Activated T-helper 17 cell treated with anti-CD3 and anti-CD28 coated beads, Interleukin-2, amount 50 U/mL, for 72 hours (primary cell): ENCODE measurements at regions not wholly inside any gene's neighbourhood (a gene's known extent, or its start where the extent isn't known, plus 50 kb on each side); places are given as distances from the start of the nearest gene placed in this dataset.

Source experiments
- ATAC-seq: fragments of 150-1000 bp; cut with Tn5 transposase; replicated peaks from 2 replicates; pipeline ENCODE4 v1.10.0; 2021; ENCODE audit warnings: mild to moderate bottlenecking, moderate library complexity
- H3K27ac Mint-ChIP-seq: one replicate; pipeline ENCODE4 v1.8.0; 2022; ENCODE audit warnings: mixed read lengths
- H3K27me3 Mint-ChIP-seq: one replicate; pipeline ENCODE4 v1.8.0; 2022; ENCODE audit warnings: mixed read lengths
- H3K36me3 Mint-ChIP-seq: one replicate; pipeline ENCODE4 v1.8.0; 2022; ENCODE audit warnings: low read depth, mild to moderate bottlenecking, mixed read lengths
- H3K4me1 Mint-ChIP-seq: one replicate; pipeline ENCODE4 v1.8.0; 2022; ENCODE audit warnings: mixed read lengths
- H3K4me3 Mint-ChIP-seq: one replicate; pipeline ENCODE4 v1.8.0; 2022; ENCODE audit warnings: mild to moderate bottlenecking, mixed read lengths
- H3K9me3 Mint-ChIP-seq: one replicate; pipeline ENCODE4 v1.8.0; 2022; ENCODE audit warnings: mixed read lengths

DNA sequence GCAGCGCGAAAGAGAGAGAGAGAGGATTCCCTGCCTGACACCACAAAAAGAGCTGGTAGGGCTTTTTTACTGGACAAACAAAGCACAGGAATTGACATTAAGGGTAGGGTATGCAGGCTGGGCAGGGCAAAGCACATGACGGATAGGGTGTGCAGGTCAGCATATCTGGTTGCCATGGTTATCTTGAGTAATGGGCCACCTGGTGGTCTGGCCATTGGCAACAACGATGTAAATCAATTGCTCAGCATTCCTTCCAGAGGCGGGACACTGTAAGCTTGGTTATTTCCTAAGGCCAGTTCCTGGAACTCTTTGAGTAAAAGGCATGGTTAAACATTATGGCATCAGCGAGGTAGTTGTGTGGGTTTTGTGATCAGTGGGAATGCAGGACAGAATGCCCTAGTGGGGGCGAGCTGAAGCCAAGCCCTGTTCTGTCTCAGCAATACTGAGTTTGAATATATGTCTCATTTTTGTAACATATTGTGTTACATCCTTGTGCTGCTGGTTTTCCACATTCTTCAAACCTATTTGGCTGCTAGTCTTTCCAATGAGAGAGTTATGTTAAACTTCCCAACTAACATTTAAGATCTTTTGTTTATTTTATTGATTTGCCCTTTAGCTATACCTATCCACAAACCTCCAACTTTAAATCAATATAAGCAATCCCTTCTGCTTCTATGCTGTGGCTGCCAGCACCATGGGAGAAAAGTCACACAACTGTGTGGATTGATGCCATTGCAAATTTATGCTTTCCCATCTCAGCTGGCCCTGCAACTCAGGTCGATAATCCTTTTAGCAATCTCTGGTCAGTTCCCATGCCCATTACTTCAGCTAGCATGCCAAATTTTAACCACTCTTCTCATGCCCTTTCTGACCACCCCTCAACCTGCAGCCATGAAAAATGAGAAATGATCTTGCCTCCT, 396.7 kb upstream of the PDE3A start:
- Mint-ChIP-seq H3K4me1 (no peaks in the 10 kb centered on the region), H3K27ac (no peak overlapping the region), H3K9me3 (no peaks in the 10 kb centered on the region), H3K36me3 (no peaks in the 10 kb centered on the region), H3K27me3 (peaks cover 8% of the 10 kb centered on the region), H3K4me3 (no peak overlapping the region)
- ATAC-seq = no peak

DNA sequence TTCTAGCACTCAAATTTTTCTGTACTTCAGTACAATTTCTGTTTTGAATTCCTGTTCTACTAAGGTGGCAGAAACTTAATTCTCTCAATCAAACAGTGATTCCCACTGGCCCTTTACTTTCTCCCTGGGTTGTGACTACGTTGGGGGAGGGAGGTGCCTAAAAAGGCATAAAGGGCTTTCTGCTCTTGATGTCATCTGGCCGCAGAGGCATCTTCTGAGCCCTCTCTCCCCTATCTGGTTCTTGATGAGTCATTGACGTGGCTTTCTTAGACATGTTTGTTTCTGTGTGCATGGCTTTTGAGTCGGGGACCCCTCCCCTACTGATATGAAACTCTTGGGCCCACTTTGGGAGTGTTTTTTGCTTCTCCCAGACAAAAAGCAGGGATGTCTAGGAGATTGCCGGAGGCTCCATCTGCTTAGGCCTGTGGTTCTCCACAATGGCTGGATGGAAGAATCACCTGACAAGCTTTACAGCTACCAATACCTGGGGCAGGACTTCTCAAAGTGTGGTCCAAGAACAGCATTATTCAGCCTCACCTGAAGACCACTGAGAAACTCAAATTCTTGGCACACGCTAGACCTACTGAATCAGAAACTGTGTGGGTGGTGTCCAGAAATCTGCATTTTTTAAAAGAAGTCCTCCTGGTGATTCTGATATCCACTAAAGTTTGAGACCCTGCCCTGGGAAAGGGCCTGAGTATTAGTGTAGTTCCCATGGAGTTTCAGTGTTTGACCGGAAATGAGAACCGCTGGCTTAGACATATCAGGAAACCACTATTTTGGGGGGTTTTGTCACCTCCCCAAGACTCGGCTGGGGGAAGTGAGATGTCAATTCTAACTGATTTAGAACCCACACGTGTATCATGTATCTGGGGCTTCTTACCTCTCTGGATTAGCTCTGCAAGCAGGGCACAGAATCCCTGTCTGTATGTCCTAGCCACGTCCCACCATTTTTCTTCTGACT, 395.7 kb upstream of the PDE3A start:
- Mint-ChIP-seq H3K27me3 (peaks cover 8% of the 10 kb centered on the region), H3K36me3 (no peaks in the 10 kb centered on the region), H3K4me1 (no peaks in the 10 kb centered on the region), H3K4me3 (no peak overlapping the region), H3K27ac (peak overlapping the region; percentile 47), H3K9me3 (no peaks in the 10 kb centered on the region)
- peak; percentile 78 for ATAC-seq

DNA sequence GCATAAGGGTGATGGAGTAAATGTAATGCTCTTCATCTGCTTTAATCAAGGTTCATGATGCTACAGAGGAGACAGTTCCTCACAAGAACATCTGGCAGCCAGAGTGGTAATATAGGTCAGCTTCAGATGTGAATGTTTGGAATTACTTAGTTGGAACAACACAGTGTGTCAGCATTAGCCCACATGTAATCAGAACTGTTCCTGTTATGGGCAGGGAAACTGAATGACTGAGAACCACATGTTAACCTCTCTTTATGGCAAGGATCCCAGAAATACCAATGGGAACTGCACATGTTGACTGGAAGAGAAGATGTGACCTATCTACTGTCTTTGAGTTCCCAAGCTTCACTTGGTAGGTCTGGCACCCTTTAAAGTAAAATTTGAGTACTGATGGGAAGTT, 390.1 kb upstream of the PDE3A start:
- Mint-ChIP-seq H3K9me3 (no peaks in the 10 kb centered on the region), H3K4me1 (no peaks in the 10 kb centered on the region), H3K27me3 (peaks cover 8% of the 10 kb centered on the region), H3K36me3 (no peaks in the 10 kb centered on the region), H3K27ac (no peak overlapping the region), H3K4me3 (no peak overlapping the region)
- no peak for ATAC-seq

DNA sequence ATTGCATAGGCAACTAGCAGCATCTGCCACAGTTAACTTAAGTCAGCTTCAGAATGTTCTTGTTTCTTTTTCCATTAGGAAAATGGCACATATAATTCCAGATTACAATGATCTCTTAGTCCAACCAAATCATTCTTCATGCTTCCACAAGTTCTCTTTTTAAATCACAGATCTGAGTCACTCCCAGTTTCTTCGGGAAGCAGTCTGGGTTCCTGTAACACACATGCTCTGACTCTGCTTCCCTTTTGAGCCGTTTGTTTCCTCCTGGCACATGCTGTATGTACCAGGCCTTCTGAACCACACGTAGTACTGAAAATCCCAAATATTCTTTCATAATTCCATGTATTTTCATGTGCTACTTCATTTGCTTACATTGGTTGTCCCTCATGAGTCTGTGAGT, 388.8 kb upstream of the PDE3A start:
- Mint-ChIP-seq H3K4me1 (no peaks in the 10 kb centered on the region), H3K9me3 (no peaks in the 10 kb centered on the region), H3K27me3 (peaks cover 4% of the 10 kb centered on the region), H3K4me3 (no peak overlapping the region), H3K36me3 (no peaks in the 10 kb centered on the region), H3K27ac (no peak overlapping the region)
- no peak for ATAC-seq

DNA sequence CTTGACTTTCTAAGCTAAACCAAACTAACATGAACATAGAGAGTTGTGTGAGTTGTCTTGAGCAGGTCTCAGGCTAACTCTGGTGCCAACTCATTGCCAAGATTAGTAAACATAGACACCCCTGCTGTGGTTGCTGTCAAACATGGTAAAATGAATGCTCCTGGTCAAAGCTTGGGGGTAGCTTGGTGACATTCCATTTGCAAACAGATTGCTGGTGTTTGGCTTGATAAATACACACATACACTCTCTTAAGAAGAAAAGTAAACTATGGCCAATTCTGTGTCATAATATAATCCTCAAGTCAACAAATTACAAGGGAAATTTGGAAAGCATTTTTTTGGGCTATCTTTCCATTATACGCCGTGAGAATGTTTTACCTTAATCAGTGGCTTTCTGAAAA, 386.4 kb upstream of the PDE3A start:
- Mint-ChIP-seq H3K27ac (no peak overlapping the region), H3K9me3 (no peaks in the 10 kb centered on the region), H3K4me3 (no peak overlapping the region), H3K27me3 (no peaks in the 10 kb centered on the region), H3K4me1 (no peaks in the 10 kb centered on the region), H3K36me3 (no peaks in the 10 kb centered on the region)
- no peak for ATAC-seq

DNA sequence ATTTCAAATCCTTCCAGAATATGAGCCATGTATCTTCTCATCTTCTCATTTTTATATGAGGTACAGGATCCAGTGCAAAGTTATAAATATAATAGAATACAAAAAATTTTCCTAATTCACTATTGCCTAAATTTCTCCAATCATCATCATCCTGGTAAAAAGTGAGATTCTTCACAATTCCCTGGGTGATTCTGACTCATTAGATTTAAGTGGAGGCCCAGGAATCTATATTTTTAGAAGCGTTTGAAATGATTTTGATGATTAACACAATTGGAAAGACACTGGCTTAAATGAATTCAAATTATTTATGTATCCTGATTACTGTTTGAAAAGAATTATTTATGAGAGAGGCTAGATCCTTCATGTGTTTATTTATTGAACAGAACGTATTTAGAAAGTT, 380.3 kb upstream of the PDE3A start:
- no peaks in the 10 kb centered on the region for H3K36me3 Mint-ChIP-seq
- ATAC-seq = no peak
- no peak overlapping the region for H3K27ac Mint-ChIP-seq
- peaks cover 4% of the 10 kb centered on the region for H3K27me3 Mint-ChIP-seq
- H3K4me1 Mint-ChIP-seq = no peaks in the 10 kb centered on the region
- no peaks in the 10 kb centered on the region for H3K9me3 Mint-ChIP-seq
- H3K4me3 Mint-ChIP-seq = no peak overlapping the region

DNA sequence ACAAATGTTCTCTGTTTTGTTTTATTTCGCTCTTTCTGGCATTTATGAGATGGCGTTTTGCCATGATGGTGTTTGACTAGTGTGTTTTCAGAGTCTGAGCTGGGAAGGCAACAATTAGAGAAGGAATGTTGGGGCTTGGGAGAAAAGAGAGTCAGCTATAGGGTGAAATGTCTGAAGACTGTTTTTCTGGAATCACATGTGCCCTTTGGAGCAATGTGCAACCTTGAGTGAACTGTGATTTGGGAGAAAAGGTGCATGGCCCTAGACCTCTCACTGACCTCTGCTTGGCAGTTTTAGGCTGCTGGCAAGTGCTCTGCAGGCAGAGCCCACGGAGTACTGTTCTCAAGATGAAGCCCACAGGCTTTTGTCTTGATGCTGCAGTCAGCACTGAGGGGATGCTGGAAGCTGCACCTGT, 379.9 kb upstream of the PDE3A start:
- Mint-ChIP-seq H3K9me3 (no peaks in the 10 kb centered on the region), H3K36me3 (no peaks in the 10 kb centered on the region), H3K27ac (no peak overlapping the region), H3K4me1 (no peaks in the 10 kb centered on the region), H3K4me3 (no peak overlapping the region), H3K27me3 (peaks cover 4% of the 10 kb centered on the region)
- ATAC-seq = no peak

DNA sequence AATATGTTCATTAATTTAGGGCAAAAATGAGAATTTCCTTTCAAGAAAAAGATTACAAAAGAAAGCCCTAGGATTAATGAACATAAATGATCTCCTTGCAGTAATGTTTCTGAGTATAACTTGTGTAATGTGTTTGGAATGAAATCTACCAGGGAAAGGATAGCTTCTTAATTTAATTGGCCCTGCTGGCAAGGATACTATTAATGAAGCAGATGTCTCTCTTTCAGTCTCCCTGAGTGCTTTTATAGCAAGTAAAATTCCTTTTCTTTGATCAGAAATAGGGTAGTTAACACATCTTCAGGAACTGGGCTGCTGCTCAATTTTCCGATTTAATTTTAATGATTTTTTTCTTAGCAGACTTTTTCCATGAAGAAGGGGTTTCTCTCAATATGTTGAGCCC, 379.4 kb upstream of the PDE3A start:
- H3K27ac Mint-ChIP-seq = no peak overlapping the region
- H3K9me3 Mint-ChIP-seq = no peaks in the 10 kb centered on the region
- H3K27me3 Mint-ChIP-seq = peaks cover 4% of the 10 kb centered on the region
- ATAC-seq = no peak
- no peaks in the 10 kb centered on the region for H3K4me1 Mint-ChIP-seq
- H3K36me3 Mint-ChIP-seq = no peaks in the 10 kb centered on the region
- no peak overlapping the region for H3K4me3 Mint-ChIP-seq

DNA sequence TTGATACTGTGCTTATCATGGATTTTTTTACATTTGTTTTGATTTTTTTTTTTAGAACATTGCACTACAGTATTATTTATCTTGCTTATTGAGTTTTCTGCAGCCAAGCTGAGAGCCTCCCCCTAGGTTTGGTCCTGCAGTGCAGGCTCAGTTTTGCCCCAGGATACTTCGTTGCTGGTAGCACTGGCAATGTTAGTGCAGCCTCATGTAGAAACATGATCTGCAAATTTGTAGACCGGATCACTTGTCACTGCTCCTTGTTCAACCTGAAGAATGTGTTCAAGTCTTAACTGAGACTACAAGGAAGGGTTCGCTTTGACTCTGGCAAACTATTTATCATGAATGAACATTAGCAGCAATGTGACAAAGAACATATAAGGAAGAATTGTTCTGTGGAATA, 377.2 kb upstream of the PDE3A start:
- Mint-ChIP-seq H3K4me3 (no peak overlapping the region), H3K9me3 (no peaks in the 10 kb centered on the region), H3K27me3 (peaks cover 4% of the 10 kb centered on the region), H3K36me3 (no peaks in the 10 kb centered on the region), H3K27ac (no peak overlapping the region), H3K4me1 (no peaks in the 10 kb centered on the region)
- ATAC-seq = no peak

DNA sequence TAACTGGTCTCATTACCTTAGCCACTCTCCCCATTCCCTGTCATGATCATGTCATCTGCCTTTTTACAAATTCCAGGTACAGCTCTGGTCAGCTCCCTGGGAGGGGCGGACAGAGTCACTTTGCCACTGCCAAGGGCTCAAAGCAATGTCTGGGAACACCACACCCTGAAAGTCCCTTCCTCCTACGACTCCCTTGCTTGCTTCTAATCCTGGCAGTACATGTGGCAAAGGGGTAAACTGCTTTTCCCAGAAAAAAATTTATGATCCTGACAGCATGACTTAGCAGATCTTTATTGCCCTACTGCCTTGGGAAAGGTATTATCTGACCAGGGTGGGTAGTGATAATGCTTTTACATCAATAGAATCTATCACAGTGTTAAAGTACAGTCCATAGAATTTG, 376.0 kb upstream of the PDE3A start:
- H3K4me1 Mint-ChIP-seq = no peaks in the 10 kb centered on the region
- no peak for ATAC-seq
- no peak overlapping the region for H3K27ac Mint-ChIP-seq
- H3K27me3 Mint-ChIP-seq = peaks cover 4% of the 10 kb centered on the region
- H3K9me3 Mint-ChIP-seq = no peaks in the 10 kb centered on the region
- H3K36me3 Mint-ChIP-seq = no peaks in the 10 kb centered on the region
- H3K4me3 Mint-ChIP-seq = no peak overlapping the region

DNA sequence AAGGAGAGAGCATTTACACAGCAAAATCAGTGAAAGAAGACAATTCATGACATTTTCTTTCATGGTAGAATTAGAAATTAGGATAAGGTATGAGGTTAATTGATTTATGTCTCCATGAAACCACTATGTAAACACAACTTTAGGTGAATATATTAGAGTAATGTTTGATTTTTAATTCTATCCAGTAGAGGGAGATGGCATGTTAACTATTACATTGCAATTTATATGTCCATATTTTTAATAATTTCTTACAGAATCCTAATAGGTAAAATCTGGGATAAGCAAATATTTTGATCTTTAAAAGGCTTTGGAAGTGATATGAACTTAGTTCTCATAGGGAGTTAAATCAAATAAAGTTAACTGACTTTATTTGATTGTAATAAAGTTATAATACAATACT, 373.4 kb upstream of the PDE3A start:
- Mint-ChIP-seq H3K36me3 (no peaks in the 10 kb centered on the region), H3K27ac (no peak overlapping the region), H3K27me3 (no peaks in the 10 kb centered on the region)

DNA sequence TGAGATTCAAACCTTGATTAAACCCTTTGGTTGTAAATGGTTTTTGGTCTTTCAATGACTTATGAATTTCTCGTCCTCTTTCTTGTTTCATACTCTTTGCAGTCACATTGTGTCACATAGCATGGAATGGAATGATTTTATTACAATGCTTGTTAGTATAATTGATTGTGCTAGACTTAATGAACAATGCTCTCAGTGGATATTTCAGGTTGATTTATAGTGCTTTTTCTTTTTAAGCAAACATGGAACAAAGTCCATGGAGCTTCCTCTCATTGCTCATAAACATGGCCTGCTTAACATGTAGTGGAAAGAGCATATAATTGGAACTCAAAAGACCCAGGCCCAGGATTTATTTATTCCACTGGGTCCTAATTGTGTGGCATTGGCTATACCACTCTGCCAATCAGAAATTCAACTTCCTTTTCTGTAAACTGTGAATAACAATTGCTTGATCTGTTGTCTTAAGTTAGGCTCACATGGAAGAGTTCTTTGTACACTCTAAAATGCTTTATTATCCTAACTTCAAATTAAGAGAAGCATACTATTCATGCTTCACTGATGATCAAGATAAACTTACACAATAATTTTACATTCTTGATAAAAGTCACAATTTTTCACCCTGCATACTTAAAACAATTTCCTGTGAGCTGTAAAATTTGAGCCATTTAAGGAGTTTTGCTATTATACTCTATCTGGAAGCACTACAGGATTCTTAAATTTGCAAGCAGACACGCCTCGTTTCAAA, 370.5 kb upstream of the PDE3A start:
- H3K4me1 Mint-ChIP-seq = no peaks in the 10 kb centered on the region
- no peaks in the 10 kb centered on the region for H3K36me3 Mint-ChIP-seq
- H3K9me3 Mint-ChIP-seq = no peaks in the 10 kb centered on the region
- H3K4me3 Mint-ChIP-seq = no peak overlapping the region
- H3K27me3 Mint-ChIP-seq = no peaks in the 10 kb centered on the region
- no peak overlapping the region for H3K27ac Mint-ChIP-seq
- no peak for ATAC-seq

More for the DNA sequence above, 373.4 kb upstream of the PDE3A start:
- Mint-ChIP-seq H3K4me1 (no peaks in the 10 kb centered on the region), H3K4me3 (no peak overlapping the region), H3K9me3 (no peaks in the 10 kb centered on the region)
- no peak for ATAC-seq

DNA sequence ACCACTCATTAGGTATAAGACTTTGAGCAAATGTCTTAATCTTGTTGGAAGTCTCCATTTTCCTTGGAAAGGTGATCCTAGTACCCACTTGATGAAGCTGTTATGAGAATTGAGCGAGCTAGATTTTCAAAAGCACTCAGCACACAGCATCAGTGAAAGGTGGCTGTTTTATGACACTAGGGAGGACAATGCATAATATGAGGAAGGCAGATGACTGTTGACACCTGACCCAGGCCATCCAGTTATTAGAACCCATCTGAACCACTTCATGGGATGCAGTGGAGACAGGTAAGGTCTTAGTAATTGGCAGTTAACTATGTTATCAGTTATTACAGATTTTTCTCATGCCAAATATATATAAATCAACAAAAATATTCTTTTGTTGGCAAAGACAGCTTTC, 369.9 kb upstream of the PDE3A start:
- ATAC-seq = no peak
- no peaks in the 10 kb centered on the region for H3K27me3 Mint-ChIP-seq

More for the DNA sequence above, 369.9 kb upstream of the PDE3A start:
- no peaks in the 10 kb centered on the region for H3K4me1 Mint-ChIP-seq
- H3K36me3 Mint-ChIP-seq = no peaks in the 10 kb centered on the region
- no peak overlapping the region for H3K4me3 Mint-ChIP-seq
- no peaks in the 10 kb centered on the region for H3K9me3 Mint-ChIP-seq
- no peak overlapping the region for H3K27ac Mint-ChIP-seq
